Lower leg skin (tissue), 4 donors: ENCODE measurements at regions not wholly inside any gene's neighbourhood (a gene's known extent, or its start where the extent isn't known, plus 50 kb on each side); places are given as distances from the start of the nearest gene placed in this dataset.

Experiments used
- DNase-seq, 2 donors: peaks; one replicate each; pipeline ENCODE4 v3.0.0-alpha.2; 2019; ENCODE audit warnings: low spot score in 2 of 2
- H3K4me3 ChIP-seq: fragments of 200-600 bp; sonication (generic); 2 replicates; pipeline ENCODE4 v1.5.1; 2017; ENCODE audit warnings: mild to moderate bottlenecking, low read depth; ENCODE audit not compliant: poor library complexity, severe bottlenecking
- CTCF ChIP-seq, 3 donors: fragments of 450-650 bp; IDR thresholded peaks; one replicate each; pipeline ENCODE4 v1.5.1; 2016; ENCODE audit warnings: antibody characterized with exemption in 3 of 3, mild to moderate bottlenecking in 3 of 3, moderate library complexity in 2 of 3
- POLR2A ChIP-seq, 2 donors: fragments of 450-650 bp; IDR thresholded peaks; one replicate each; pipeline ENCODE4 v1.6.1; 2016 to 2017; ENCODE audit warnings: antibody characterized with exemption in 2 of 2, mild to moderate bottlenecking in 1 of 2, moderate library complexity in 1 of 2
- WGBS, 2 donors: methylation state at CpG; one replicate each; pipeline ENCODE4 v1.1.5; 2018; 5-methylcytosine and 5-hydroxymethylcytosine counted together
- intact Hi-C: fragments of 100-400 bp; cut with DNase I; formaldehyde crosslinking; loops from one replicate; pipeline ENCODE4 v1.15.0; 2023; ENCODE audit warnings: low total_unique reads

- intact Hi-C loops = no loop called here
These were observed 97.0 kb downstream of the MID1IP1 start for GRCh38 chrX:38898261-38898660.

GRCh38 chrX:38899650-38900049 is 98.4 kb downstream of the MID1IP1 start:
- WGBS, 2 donors = 72 to 89% methylated on average over 1 of the region's 1 CpG
- no peak overlapping the region for H3K4me3 ChIP-seq
- intact Hi-C loops = no loop called here
- no peak for TF ChIP-seq POLR2A (IDR thresholded peaks at IDR 0.05)
- no peak for TF ChIP-seq CTCF (IDR thresholded peaks at IDR 0.05)
- DNase-seq = no peak

More at GRCh38 chrX:38898261-38898660, 97.0 kb downstream of the MID1IP1 start:
- TF ChIP-seq CTCF (IDR thresholded peaks at IDR 0.05) (no peak), POLR2A (IDR thresholded peaks at IDR 0.05) (no peak)
- WGBS, 2 donors = 57 to 67% methylated on average over 6 of the region's 6 CpGs
- H3K4me3 ChIP-seq = no peak overlapping the region
- no peak for DNase-seq

GRCh38 chrX:38900719-38901118 is 99.5 kb downstream of the MID1IP1 start:
- TF ChIP-seq POLR2A (IDR thresholded peaks at IDR 0.05) (no peak), CTCF (IDR thresholded peaks at IDR 0.05) (no peak)
- intact Hi-C loops = no loop called here

GRCh38 chrX:38902972-38903492 is 101.8 kb downstream of the MID1IP1 start:
- no peak overlapping the region for H3K4me3 ChIP-seq
- no peak for DNase-seq
- intact Hi-C loops = no loop called here
- 71 to 90% methylated on average over 13 of the region's 13 CpGs for WGBS, 2 donors
- TF ChIP-seq CTCF (IDR thresholded peaks at IDR 0.05) (no peak), POLR2A (IDR thresholded peaks at IDR 0.05) (no peak)

More at GRCh38 chrX:38900719-38901118, 99.5 kb downstream of the MID1IP1 start:
- no peak for DNase-seq
- no peak overlapping the region for H3K4me3 ChIP-seq
- WGBS, 2 donors = 87 to 93% methylated on average over 6 of the region's 6 CpGs

GRCh38 chrX:38916801-38917200 is 115.5 kb downstream of the MID1IP1 start:
- intact Hi-C loops = no loop called here
- TF ChIP-seq CTCF (IDR thresholded peaks at IDR 0.05) (no peak), POLR2A (IDR thresholded peaks at IDR 0.05) (no peak)
- no peak for DNase-seq
- no peak overlapping the region for H3K4me3 ChIP-seq
- 81 to 89% methylated on average over 6 of the region's 6 CpGs for WGBS, 2 donors

- TF ChIP-seq CTCF (IDR thresholded peaks at IDR 0.05) (no peak), POLR2A (IDR thresholded peaks at IDR 0.05) (no peak)
- DNase-seq = no peak
- H3K4me3 ChIP-seq = no peak overlapping the region
- 74 to 94% methylated on average over 3 to 4 of the region's 4 CpGs for WGBS, 2 donors
- intact Hi-C loops = no loop called here
These were observed 116.7 kb downstream of the MID1IP1 start for GRCh38 chrX:38917954-38918353.
